ENCODE measurements at regions not wholly inside any gene's neighbourhood (a gene's known extent, or its start where the extent isn't known, plus 50 kb on each side); places are given as distances from the start of the nearest gene placed in this dataset.

GRCh38 chr10:106481598-106482275 is 682.8 kb downstream of the SORCS1 start:
- TF ChIP-seq, protein P1, sequence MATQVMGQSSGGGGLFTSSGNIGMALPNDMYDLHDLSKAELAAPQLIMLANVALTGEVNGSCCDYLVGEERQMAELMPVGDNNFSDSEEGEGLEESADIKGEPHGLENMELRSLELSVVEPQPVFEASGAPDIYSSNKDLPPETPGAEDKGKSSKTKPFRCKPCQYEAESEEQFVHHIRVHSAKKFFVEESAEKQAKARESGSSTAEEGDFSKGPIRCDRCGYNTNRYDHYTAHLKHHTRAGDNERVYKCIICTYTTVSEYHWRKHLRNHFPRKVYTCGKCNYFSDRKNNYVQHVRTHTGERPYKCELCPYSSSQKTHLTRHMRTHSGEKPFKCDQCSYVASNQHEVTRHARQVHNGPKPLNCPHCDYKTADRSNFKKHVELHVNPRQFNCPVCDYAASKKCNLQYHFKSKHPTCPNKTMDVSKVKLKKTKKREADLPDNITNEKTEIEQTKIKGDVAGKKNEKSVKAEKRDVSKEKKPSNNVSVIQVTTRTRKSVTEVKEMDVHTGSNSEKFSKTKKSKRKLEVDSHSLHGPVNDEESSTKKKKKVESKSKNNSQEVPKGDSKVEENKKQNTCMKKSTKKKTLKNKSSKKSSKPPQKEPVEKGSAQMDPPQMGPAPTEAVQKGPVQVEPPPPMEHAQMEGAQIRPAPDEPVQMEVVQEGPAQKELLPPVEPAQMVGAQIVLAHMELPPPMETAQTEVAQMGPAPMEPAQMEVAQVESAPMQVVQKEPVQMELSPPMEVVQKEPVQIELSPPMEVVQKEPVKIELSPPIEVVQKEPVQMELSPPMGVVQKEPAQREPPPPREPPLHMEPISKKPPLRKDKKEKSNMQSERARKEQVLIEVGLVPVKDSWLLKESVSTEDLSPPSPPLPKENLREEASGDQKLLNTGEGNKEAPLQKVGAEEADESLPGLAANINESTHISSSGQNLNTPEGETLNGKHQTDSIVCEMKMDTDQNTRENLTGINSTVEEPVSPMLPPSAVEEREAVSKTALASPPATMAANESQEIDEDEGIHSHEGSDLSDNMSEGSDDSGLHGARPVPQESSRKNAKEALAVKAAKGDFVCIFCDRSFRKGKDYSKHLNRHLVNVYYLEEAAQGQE (IDR thresholded peaks at IDR 0.05; ENCODE audit: unreplicated experiment) = no peak
- no peak for TF ChIP-seq CTCF (conservative IDR thresholded peaks at IDR 0.05; ENCODE audit: low read depth in 2 of 2)
- TF ChIP-seq POLR2AphosphoS5 (IDR thresholded peaks at IDR 0.05; ENCODE audit: low read depth) = no peak
- TF ChIP-seq EZH2 (IDR thresholded peaks at IDR 0.05; ENCODE audit: low read depth, unreplicated experiment) = no peak
- no peak for TF ChIP-seq CREB1 (CRISPR knock-in tag; IDR thresholded peaks at IDR 0.05; ENCODE audit: low read depth)
- TF ChIP-seq EZH2phosphoT487 (IDR thresholded peaks at IDR 0.05; ENCODE audit: unreplicated experiment) = no peak
- no peak for TF ChIP-seq ZNF114 (CRISPR knock-in tag; IDR thresholded peaks at IDR 0.05)
- no peak for TF ChIP-seq JUNB (IDR thresholded peaks at IDR 0.05; ENCODE audit: unreplicated experiment)
- TF ChIP-seq STAT1 (IDR thresholded peaks at IDR 0.05; ENCODE audit: unreplicated experiment) = no peak

Data from GM23338 (cell line).